H1 (cell line): ENCODE measurements at regions not wholly inside any gene's neighbourhood (a gene's known extent, or its start where the extent isn't known, plus 50 kb on each side); places are given as distances from the start of the nearest gene placed in this dataset.

Source experiments
- CHD7 ChIP-seq: fragments of 300-600 bp; sonication (generic); IDR thresholded peaks from 2 replicates; pipeline ENCODE4 v1.7.1; 2012; ENCODE audit warnings: low read length, moderate library complexity, mild to moderate bottlenecking, inconsistent platforms; ENCODE audit not compliant: insufficient replicate concordance
- SIX5 ChIP-seq: IDR thresholded peaks from 2 replicates; pipeline ENCODE4 v1.6.1; 2011; ENCODE audit warnings: mild to moderate bottlenecking, low read depth, low read length

DNA sequence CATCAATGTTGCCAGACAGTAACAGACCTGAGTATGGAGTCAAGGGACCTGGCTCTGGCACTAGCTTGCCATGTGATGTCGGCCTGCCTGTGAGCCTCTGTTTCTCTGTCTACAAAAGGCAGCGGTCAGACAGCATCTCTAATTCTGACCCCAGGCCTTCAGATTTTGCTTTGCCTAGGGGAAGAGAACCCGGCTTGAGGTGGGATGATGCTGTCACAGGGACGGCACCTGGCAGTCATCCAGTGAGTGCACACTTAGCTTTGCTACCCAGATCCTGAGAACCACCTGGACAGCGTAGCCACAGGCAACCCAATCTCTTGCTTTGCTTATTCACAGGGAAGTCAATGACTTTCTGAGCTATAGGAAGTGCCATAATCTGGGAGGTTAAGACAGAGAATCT is 135.2 kb upstream of the SALL1 start (continued):
- no peak for TF ChIP-seq CHD7
- TF ChIP-seq SIX5, result no peak
- TF ChIP-seq, all 59 proteins: peak for 0
